Ramos (cell line): ENCODE measurements at regions not wholly inside any gene's neighbourhood (a gene's known extent, or its start where the extent isn't known, plus 50 kb on each side); places are given as distances from the start of the nearest gene placed in this dataset.

Experiments used
- in situ Hi-C: fragments of 300-500 bp; cut with MboI; formaldehyde crosslinking; loops from one replicate; pipeline ENCODE4 v1.14.3; 2022; ENCODE audit warnings: low sequenced_read_pairs; ENCODE audit not compliant: unreplicated experiment

DNA sequence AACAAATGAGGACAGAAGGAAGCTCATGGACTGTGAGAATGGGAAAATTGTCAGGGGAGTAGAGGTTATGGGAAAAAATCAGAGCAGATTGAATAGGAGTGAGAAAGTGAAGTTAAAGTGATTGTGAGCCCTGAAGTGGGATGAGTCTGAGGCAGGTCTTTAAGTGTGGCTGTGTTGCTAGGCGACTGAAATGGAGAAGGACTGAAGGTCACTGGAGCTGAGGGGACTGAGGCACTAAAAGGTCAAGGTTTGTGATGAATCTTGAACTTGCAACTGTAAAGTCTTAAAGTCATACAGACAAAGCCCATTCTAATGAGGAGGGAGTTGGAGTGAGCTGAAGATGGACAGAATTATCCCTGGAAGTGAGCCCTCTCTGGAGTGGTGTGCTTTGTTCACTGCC, 518.9 kb downstream of the TUSC7 start:
- in situ Hi-C loops, result no loop called here

DNA sequence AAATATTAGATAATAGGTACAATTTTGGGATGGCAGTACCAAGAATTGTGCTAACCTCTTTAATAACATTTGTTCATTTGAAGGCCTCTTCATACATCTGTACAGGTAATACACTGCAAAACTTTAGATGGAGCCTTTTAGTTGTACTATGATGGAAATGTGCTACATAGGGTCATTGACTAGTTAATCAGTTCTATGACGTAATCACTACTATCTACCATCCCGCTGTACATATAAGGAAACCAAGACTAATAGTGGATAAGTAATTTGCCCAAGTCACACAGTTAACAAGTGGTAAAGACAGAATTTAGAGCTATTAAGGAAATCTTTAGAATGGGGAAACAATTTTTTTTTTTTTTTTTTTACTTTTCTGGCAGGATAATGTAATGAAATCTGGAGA, 521.3 kb downstream of the TUSC7 start:
- in situ Hi-C loops, result no loop called here

DNA sequence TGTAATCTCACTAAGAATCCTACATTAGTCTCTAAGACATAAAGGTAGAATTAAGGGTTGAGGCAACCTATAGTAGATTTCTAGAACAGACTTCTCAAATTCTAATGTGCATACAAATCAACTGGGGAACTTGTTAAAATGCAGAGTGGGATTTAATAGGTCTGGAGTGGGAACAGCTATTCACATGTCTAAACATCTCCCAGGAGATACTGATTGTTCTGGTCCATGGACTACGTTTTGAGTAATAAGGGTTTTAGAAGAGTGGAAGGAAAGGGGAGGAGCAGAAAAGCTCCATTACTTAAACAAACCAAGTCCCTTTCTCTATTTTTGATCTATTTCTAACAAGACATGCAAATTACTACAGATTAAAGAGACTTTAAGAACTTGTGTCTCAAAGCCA, 524.8 kb downstream of the TUSC7 start:
- in situ Hi-C loops, result no loop called here

DNA sequence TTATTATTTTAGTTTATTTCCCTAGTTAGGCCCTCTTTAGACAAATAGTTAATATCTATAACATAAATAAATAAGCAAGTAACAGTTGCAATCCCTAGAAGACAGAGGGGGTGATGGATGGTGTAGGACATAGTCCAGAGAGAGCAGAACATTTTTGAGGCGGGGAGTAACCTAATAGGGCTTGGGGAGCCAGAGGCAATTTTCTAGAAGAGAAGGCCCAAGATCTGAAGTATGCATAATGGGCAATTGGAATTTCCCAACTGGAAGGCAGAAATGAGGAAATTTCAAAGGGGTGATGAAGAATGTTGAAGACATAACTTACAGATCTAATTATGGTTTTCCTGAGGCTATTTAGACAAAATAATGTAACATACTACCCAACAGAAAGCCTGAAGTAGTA, 525.7 kb downstream of the TUSC7 start:
- in situ Hi-C loops, result no loop called here

DNA sequence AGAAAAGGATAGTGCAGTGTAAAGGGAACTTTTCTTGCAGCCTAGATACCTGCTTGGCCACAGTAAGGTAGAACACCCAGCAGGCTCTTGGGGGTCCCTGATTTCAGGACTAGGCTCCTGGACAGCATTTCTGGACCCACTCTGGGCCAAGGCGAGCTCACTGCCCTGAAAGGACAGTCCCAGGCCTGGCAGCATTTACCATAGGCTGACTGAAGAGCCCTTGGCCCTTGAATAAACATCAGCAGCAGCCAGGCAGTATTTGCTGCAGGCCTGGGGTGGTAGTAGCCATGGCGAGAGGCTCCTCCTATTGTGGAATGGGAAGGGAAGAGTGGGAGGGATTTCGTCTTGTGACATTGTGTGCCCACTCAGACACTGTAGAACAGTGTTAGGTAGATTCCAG, 529.2 kb downstream of the TUSC7 start:
- in situ Hi-C loops, result no loop called here

DNA sequence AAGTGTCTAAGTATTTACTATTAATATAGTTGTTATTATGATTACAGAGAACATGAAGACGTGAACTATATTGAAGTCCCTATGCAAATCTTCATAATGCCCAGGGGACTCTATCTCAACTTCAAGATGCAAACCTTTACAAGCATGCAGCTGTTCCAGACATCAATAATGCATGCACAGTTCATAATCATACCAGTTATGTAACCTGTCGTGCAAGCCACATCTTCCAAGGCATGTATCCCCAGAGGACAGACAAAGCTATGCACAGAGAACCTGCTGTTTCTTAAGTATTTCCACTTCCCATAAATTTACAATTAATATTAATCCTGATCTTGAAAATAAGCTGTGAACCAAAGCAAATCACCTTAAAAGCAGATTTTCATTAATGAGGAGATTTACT, 534.1 kb downstream of the TUSC7 start:
- in situ Hi-C loops, result no loop called here

DNA sequence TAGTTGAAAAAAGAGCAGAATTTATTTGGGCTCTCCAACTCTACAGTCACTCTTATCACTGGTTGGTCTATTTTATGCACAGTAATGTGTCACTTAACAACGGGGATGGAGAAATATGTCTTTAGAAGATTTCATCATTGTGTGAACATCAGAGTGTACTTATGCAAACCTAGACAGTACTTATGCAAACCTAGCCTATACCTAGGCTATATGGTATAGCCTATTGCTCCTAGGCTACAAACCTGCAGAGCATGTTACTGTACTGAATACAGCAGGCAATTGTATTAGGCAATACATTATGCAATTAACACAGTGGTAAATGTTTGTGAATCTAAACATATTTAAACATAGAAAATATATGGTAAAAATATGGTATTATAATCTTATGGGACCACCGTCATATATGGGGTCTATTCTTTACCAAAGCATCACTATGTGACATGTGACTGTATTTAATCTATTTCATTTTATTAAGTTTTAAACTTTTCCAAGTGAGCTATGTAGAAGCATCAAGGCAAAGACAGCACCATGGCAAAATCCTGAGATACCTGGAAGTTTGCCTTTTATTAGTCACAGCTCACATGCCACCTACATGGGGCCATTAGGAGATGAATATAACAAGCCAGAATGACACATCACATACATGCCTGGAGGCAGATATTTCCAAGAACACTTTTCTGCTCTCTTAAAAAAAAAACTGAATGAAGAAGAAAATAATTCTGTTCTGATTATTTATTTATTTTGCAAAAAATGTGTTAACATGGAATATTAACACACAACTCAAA, 537.4 kb downstream of the TUSC7 start:
- in situ Hi-C loops, result no loop called here

DNA sequence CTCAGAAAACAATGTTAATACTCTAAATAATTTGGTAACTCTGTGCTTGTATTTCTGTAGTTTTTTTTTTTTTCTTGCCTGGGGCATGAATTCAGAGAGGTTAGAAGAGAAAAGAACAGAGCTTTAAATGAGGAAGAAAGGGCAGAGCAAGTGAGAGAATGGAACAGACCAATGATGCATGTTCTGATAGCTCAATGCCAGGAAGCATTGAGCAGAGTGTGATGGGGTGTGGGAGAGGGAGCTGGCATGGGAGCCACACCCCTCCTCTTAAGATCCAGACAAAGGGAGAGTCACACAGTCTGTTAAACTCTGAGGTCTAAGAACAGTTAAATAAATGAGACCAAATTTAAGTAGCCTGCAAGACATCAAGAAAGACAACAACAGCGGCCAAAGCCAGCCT, 538.6 kb downstream of the TUSC7 start:
- in situ Hi-C loops, result no loop called here

DNA sequence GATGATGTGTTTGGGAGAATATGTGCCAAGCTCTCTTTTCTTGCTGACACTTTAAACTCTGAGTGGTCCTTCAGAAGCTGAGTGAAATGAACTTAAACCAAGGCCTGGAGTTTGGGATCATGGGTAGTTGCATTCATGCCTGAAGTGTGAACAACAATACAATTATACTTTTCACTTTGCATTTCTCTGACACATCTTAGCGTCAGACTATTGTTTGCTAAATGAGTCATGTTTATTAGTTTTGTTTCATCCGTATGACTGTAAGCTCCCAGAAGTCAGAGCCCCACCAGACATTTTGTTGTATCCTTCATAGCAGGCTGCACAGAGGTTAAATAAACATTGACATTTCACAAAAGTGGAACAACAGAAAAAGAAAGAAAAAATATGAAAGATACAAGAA, 542.6 kb downstream of the TUSC7 start:
- in situ Hi-C loops, result no loop called here

DNA sequence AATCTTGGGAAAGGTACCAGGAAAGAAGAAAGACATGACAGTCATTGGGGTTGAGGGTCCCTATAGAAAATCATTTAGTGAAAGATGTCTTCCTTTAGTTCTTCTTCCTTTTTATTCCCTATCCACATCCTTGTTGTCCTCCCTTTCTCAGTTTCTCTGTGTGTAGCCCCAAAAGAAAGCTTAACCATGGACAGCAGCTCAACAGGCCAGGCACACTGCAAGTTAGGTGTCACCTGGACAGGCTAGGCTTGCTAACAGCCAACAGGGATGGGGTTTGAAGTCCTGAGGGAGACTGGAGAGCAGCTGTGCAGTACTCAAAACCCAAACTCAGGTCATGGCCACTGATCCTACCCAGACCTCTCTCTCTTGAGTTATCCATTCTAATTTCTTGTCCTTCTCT, 543.1 kb downstream of the TUSC7 start:
- in situ Hi-C loops, result no loop called here

DNA sequence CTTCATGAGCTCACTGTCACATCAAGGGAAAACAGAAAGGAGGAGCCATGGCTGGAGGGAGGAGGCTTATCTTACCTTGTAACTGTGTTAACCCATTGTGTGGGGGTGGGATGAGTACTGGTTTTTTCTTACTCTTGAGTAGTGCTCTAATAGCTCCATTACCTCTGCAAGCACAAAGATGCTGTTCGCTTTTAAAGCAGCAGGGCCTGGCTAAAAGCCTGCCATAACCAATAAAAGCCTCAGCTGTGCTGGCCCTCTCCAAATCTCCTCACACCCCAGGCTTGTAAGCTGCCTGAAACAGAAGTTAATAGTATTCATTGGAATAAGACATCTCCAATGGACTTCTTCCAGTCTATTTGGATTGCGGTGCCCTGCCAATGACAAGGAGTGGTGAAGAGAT, 544.1 kb downstream of the TUSC7 start:
- in situ Hi-C loops, result no loop called here

DNA sequence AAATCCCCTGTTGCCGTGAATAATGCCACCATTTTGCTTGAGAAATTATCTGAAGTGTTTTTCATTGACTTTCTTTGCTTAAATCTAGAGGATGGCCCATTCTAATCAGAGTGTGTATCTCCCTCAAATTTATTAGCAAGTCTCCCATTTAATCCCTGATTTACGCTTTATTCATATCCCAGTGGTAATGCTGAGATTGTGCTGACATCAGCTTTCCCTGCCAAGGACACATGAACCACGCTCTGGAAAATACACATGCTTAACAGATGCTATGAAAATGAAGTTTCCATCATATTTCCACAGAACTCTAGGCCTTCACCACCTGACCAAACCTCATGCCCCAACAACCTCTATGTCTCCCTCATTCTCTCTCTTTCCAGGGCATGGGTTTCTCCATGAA, 545.4 kb downstream of the TUSC7 start:
- in situ Hi-C loops, result no loop called here

DNA sequence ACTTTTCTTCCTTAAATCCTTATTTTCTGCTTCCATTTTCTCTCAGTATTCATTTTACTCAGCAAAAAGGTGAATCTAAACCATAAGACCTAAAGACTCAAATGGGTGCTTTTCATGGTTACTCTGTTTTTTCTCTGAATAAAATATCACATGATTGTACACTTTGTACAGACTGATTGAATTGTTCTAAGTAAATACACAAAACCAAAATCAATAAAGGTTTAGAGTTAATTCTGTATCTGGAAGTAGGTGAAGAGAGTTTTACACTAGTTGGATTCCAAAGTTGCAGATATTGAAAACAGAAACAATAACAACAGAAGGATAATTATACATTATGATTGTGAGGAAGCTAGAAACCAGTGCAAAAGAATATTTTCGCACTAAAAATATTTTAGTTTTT, 546.2 kb downstream of the TUSC7 start:
- in situ Hi-C loops, result no loop called here

DNA sequence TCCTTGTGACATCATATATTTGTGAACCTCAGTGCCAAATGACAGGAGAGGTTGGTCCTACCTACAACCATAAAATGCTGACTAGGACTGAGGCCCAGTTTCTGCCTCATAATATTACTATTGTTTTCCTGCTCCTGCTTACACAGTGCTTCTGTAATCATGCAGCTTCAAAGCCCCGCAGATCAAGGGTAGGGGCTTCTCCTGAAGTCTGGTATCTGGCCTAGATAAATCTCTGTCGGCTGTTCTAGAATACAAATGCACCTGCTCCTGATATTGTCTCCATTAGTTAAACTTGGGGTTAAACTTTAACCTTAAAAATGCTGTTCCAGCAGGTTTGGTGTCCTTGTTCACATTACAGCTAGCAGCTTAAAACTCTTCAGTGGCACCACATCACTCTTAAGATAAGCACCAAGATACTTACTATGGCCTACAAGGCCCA, 552.4 kb downstream of the TUSC7 start:
- in situ Hi-C loops, result no loop called here

DNA sequence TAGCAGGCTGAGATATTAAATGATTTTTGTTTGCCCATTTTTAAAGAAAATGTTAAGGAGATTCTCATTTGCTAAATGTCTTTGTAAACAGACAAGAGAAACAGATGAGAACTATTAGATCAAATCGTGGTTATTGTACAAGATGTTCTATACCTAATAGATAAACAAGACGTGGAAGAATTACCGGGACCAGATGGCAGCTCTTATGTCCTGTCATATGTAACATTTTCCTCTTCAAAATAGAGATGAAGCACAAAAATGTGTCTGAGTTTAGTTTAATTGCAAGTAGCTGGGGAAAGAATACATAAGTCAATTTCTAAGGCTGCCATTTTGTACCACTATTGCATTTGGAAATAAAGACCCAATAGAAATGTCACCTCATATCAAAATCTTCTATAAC, 553.7 kb downstream of the TUSC7 start:
- in situ Hi-C loops, result no loop called here

DNA sequence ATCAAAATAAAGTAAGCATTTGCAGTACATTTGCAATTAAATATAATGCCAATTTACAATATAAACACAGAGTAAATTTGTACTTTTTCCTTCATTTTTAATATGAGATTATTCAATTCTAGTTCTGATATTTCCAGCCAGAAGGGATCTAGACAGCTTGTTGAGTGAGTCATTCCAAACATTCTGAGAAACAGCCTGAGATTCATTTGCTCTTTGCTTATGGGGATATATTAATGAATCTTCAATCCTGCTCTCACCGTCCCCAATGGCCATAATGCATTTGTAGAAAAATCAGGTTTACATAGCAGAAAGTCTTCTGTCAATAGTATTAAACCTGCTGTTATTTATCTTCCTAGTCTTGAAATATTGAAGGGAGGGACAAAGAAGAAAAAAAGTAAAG, 554.2 kb downstream of the TUSC7 start:
- in situ Hi-C loops, result no loop called here

DNA sequence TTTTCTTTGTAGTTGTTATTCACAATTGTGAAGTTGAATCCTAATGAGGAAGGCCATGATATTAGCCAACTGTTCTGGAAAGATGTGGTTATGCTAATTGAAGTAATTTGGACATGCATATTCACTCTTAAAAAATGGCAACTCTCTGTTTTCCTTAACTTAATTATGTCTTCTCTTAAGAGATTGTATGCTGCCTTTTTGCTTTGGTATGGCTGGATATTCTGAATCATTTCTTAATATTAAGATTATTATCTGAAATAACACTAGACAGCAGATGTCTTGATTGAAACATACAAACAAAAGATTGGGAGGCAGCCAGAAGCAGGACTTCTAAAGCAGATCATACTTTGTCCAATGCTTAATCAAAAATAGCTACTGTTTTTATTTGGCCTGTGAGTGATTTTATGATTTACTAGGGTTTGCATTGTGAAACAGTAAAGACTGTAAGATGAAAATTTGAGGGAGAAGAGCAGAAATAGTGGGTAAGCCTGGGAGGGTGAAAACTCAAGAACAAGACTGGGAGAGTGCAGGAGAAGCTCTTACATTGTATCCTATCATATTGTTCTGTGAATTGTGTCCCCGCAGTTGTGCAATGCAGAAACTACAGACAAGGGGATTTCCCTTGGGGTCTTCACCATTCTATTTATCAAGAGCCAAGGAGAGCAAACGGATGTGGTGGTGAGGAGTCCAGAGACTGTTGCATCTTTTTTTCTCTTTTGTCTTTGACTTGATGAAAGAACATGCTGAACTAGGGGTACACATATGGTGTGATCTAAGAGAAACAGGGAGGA, 554.8 kb downstream of the TUSC7 start:
- in situ Hi-C loops, result no loop called here

DNA sequence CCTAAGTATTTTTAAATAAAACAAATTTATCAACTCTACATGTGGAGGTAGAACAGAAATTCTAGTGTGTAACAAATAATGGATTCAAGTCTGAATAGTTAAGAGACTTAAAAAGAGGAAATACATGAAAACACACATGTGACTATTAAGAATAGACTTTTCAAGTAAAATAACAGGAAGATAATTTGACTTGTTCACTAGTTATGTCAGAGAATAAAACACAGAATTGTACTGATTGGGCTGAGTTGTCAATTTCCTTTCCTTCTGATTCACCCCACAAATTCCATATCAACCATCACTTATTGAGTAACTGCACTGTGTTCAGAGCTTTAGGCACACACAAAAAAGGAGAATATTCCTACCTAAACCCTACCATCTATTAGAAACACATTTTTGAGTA, 557.2 kb downstream of the TUSC7 start:
- in situ Hi-C loops, result no loop called here

DNA sequence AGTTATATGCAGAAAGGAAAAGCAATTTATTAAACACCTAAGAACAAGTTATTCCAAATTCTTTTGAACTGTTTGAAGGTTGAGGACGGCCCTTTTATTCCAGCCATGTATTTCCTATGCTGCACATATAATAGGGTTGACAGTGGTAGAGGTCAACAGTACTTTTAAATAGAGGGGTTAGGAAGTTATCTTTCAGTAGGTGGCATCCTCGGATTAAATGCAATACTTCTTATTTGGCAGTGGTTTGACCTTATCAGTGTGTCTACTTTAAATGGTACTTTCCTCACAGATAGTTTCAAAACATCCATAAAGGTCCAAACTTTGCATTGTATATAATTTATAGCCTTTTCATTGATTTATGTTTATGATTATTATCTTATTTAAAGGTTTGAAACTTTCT, 558.7 kb downstream of the TUSC7 start:
- in situ Hi-C loops, result no loop called here

DNA sequence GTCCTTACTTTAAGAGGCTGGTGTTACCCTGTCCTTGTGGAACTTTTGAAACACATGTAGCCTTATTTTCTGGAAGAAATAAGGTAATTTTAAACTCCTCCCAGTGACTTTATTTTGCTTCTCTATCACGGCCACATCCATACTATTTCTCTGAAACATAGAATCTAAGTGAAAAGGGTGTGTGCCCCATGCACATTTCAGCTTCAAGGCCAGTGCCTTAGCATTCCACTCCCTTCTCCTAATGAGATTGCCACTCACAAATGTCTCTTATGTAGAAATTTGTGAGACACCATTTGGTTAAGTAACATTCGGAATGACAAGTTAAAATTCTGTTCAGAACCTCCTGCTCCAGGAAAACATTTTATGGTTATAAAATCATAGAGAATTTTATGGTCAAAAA, 562.7 kb downstream of the TUSC7 start:
- in situ Hi-C loops, result no loop called here

DNA sequence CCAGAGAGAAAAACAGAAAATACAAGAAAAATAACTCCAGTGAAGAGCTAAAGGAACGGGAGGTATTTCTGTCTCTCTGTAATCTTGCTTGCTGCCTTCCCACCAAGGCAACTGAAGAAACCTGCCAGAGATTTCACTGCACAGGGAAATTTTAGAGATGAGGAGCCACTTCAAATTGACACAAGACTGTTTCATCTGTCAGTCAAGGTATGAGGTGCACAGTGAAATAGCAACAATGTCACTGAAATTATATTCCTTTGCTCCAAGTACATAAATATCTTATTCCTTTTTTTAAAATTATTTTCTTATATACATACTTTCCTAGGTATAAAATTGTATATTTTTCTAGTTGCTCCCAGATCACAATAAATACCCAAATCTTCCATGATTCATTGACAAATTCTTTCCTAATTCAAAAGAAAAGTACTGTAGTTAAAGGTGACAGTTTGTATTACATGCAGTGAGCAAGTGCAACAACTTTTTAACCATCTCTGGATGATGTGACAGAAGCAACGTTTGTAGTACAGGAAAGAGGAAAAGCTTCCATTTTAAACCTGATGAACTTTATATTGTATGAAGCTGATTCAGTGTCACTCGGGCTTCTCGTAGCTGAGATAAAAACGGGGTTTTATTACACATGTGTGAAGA, 563.4 kb downstream of the TUSC7 start:
- in situ Hi-C loops, result no loop called here
